RWPE2 (cell line): ENCODE measurements at regions not wholly inside any gene's neighbourhood (a gene's known extent, or its start where the extent isn't known, plus 50 kb on each side); places are given as distances from the start of the nearest gene placed in this dataset.

Experiments used
- ATAC-seq: fragments of 200-7000 bp; cut with Tn5 transposase; 3 replicates; pipeline ENCODE4 v1.9.1; 2021; ENCODE audit warnings: low read depth
- DNase-seq: peaks from one replicate; pipeline ENCODE4 v3.0.0-alpha.2; 2020; ENCODE audit warnings: low spot score
- H3K27ac ChIP-seq: fragments of 450-650 bp; 2 replicates; pipeline ENCODE4 v1.5.1; 2017; ENCODE audit warnings: mild to moderate bottlenecking; ENCODE audit not compliant: poor library complexity, severe bottlenecking
- H3K27me3 ChIP-seq: fragments of 250-450 bp; sonication (Bioruptor Pico); 2 replicates; pipeline ENCODE4 v1.5.1; 2021; ENCODE audit warnings: mild to moderate bottlenecking, moderate library complexity; ENCODE audit not compliant: insufficient read depth, poor library complexity, severe bottlenecking
- H3K36me3 ChIP-seq: fragments of 250-450 bp; sonication (Bioruptor Pico); 2 replicates; pipeline ENCODE4 v1.5.1; 2020; ENCODE audit warnings: low read depth, mild to moderate bottlenecking, moderate library complexity
- H3K4me1 ChIP-seq: fragments of 250-450 bp; sonication (Bioruptor Pico); 2 replicates; pipeline ENCODE4 v1.5.1; 2021; ENCODE audit warnings: mild to moderate bottlenecking, moderate library complexity; ENCODE audit not compliant: insufficient read depth, poor library complexity, severe bottlenecking
- H3K4me3 ChIP-seq: fragments of 250-450 bp; sonication (Bioruptor Pico); 2 replicates; pipeline ENCODE4 v1.5.1; 2021; ENCODE audit warnings: mild to moderate bottlenecking, moderate library complexity; ENCODE audit not compliant: severe bottlenecking
- H3K9me3 ChIP-seq: fragments of 250-450 bp; sonication (Bioruptor Pico); 2 replicates; pipeline ENCODE4 v1.5.1; 2021; ENCODE audit warnings: mild to moderate bottlenecking, moderate library complexity; ENCODE audit not compliant: severe bottlenecking
- TF ChIP-seq, protein P1 (sequence below): fragments of 450-650 bp; IDR thresholded peaks from one replicate; pipeline ENCODE4 v1.5.1; 2017; ENCODE audit warnings: mild to moderate bottlenecking, moderate library complexity; ENCODE audit not compliant: poor library complexity, severe bottlenecking

DNA sequence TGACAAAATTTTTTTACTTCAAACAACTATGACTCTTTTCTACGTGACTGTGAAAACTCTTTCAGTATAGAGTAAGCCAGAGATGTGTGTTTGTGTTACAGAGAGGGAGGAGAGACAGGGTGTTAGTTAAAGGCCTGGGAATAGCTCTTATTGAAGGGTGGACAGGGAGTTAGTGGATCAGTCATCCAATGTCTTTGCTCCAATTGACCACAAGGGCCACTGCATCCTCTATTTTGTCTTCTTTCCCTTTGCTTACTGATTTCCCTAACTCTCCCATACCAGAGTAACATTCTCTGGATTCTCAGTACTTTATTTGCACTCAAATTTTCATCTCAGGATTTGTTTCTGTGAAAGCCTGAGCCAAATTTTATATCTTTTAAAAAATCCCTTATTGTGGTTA, 920.3 kb downstream of the CDH18 start:
- H3K27me3 ChIP-seq, result no peaks in the 10 kb centered on the region
- no peaks in the 10 kb centered on the region for H3K36me3 ChIP-seq
- no peaks in the 10 kb centered on the region for H3K4me1 ChIP-seq
- H3K27ac ChIP-seq, result no peak overlapping the region
- H3K4me3 ChIP-seq, result no peak overlapping the region
- DNase-seq (no peak), ATAC-seq (no peak)
- no peaks in the 10 kb centered on the region for H3K9me3 ChIP-seq
- TF ChIP-seq, protein P1, sequence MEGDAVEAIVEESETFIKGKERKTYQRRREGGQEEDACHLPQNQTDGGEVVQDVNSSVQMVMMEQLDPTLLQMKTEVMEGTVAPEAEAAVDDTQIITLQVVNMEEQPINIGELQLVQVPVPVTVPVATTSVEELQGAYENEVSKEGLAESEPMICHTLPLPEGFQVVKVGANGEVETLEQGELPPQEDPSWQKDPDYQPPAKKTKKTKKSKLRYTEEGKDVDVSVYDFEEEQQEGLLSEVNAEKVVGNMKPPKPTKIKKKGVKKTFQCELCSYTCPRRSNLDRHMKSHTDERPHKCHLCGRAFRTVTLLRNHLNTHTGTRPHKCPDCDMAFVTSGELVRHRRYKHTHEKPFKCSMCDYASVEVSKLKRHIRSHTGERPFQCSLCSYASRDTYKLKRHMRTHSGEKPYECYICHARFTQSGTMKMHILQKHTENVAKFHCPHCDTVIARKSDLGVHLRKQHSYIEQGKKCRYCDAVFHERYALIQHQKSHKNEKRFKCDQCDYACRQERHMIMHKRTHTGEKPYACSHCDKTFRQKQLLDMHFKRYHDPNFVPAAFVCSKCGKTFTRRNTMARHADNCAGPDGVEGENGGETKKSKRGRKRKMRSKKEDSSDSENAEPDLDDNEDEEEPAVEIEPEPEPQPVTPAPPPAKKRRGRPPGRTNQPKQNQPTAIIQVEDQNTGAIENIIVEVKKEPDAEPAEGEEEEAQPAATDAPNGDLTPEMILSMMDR, result no peak

DNA sequence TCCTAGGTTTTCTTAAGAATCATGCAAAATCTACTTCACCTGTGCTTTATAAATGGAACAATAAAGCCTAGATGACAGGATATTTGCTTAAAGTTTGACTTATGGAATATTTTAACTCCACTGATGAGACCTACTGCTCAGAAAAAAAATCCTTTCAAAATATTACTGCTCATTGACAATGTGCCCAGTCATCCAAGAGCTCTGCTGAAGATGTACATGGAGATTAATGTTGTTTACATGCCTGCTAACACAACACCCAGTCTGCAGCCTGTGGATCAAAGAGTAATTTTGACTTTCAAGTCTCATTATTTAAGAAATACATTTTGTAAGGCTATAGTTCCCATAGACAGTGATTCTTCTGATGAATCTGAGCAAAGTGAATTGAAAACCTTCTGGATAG, 889.6 kb downstream of the CDH18 start:
- no peaks in the 10 kb centered on the region for H3K27me3 ChIP-seq
- DNase-seq (no peak), ATAC-seq (no peak)
- H3K36me3 ChIP-seq, result no peaks in the 10 kb centered on the region
- H3K4me1 ChIP-seq, result no peaks in the 10 kb centered on the region
- H3K9me3 ChIP-seq, result no peaks in the 10 kb centered on the region
- no peak overlapping the region for H3K4me3 ChIP-seq
- H3K27ac ChIP-seq, result no peak overlapping the region
- TF ChIP-seq, protein P1, result no peak

DNA sequence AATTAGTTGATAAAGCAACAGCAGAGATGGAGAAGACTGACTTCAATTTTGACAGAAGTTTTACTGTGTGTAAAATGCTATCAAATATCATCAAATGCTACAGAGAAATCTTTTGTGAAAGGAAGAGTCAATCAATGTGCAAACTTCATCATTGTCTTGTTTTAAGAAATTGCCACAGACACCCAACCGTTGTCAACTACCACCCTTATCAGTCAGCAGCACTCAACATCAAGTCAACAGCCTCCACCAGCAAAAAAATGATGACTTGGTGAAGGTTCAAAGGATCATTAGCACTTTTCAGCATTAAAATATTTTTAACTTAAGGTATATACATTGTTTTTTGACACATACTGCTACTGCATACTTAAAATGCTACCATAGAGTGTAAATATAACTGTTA, 888.8 kb downstream of the CDH18 start:
- TF ChIP-seq, protein P1, result no peak
- H3K9me3 ChIP-seq, result no peaks in the 10 kb centered on the region
- H3K4me3 ChIP-seq, result no peak overlapping the region
- DNase-seq (no peak), ATAC-seq (no peak)
- no peaks in the 10 kb centered on the region for H3K4me1 ChIP-seq
- H3K36me3 ChIP-seq, result no peaks in the 10 kb centered on the region
- no peak overlapping the region for H3K27ac ChIP-seq
- no peaks in the 10 kb centered on the region for H3K27me3 ChIP-seq

DNA sequence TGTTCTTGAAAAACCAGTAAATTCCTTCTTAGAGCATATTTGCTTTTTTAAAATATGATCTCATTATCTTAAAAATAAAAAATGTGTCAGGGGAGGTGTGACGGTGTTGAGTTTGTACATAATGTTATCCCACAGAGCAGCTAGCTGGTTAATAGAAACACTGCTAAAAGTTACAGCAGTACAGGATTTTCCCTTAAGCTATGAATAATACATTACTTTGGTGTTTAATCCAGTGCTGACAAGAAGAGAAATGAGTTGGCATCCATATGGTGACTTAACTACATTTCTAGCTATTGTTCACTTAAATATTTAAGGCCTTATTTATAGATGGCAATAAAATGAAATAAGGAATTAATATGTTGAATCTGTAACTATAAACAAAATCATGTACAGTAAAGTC, 883.1 kb downstream of the CDH18 start:
- DNase-seq, result no peak
- H3K9me3 ChIP-seq, result peaks cover 2% of the 10 kb centered on the region
- no peaks in the 10 kb centered on the region for H3K4me1 ChIP-seq
- no peak overlapping the region for H3K4me3 ChIP-seq
- no peaks in the 10 kb centered on the region for H3K36me3 ChIP-seq
- ATAC-seq, result no peak
- H3K27me3 ChIP-seq, result peaks cover 3% of the 10 kb centered on the region
- TF ChIP-seq, protein P1, result no peak
- no peak overlapping the region for H3K27ac ChIP-seq

DNA sequence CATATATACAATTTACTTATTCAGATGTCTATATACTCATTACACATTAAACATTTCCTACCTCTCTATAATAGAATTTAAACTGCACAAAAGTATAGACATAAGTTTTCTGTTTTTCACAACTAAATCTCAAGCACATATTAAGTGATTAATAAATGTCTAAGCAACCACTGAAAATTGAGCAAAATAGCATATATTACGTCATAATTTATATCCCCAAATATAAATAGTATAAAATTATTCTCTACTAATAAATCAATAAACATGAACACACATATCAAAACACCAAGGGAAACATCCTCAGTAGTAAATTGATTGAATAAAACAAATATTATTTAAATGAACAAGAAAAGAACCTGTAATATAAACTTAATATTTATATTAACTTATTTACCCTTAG, 865.1 kb downstream of the CDH18 start:
- no peaks in the 10 kb centered on the region for H3K9me3 ChIP-seq
- no peak overlapping the region for H3K4me3 ChIP-seq
- no peaks in the 10 kb centered on the region for H3K27me3 ChIP-seq
- DNase-seq (no peak), ATAC-seq (no peak)
- TF ChIP-seq, protein P1, result no peak
- H3K36me3 ChIP-seq, result no peaks in the 10 kb centered on the region
- H3K4me1 ChIP-seq, result no peaks in the 10 kb centered on the region
- H3K27ac ChIP-seq, result no peak overlapping the region
